ENCODE measurements at regions not wholly inside any gene's neighbourhood (a gene's known extent, or its start where the extent isn't known, plus 50 kb on each side); places are given as distances from the start of the nearest gene placed in this dataset.
"Not testable (repeated sequence)": the region's sequence is repeated elsewhere in the genome, so short reads cannot be mapped to it uniquely, and the experiment has no call there.

DNA sequence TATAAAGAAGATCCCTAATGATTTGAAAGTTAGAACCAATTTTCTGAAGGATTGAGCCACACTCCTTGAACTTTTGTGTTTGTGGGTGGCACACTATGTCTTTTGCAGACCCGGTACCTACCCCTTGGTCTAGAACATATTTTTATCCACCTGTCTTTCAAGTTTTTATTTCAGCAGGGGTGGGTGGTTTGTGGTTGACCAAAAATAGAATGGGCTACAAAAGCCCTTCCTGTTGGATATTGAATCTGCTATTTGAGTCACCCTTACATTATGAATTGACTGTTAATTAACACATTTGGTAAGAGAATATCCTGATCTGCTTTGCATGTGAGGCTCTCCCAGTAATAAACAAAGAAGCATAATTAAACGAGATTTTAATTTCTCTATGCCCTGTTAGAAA is 401.2 kb downstream of the POTEH start:
- DNase-seq: not testable (repeated sequence)

DNA sequence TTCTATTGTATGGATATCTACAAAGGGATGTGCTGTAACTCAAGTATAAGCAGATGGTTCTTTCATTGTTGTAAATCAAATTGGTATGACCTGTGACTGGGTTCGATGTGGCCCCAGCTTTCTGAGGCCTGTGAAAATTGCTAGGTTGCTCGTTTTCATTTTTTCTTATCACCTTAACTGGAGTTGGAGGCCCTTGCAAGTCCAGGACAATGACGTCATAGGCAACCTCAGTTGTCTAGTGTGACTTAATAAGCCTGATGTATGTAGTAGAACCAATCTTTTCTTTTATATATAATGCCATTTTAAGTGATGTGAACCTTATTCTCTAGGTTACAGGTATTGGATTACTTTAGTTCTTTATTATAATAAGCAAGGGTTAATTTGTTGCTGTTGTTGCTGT is 415.3 kb downstream of the POTEH start:
- DNase-seq: not testable (repeated sequence)

DNA sequence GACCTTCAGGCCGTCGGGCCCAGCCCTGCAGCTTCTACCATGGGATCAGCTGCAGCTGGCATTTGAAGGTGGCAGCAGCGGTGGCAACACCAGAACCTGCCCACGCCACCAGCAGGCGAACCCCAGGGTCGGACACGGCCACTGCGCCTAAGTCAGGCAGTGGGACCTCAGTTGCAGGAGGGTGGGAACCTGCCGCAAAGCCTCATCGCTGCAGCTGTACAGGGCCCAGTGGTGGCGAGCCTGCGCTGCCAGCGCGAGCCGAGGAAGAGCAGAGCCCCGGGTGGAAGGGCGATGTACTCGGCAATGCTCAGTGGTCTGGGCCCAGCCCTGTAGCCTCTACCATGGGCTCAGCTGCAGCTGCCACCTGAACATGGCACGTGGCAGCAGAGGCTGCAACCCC is 441.6 kb downstream of the POTEH start:
- DNase-seq: not testable (repeated sequence)

DNA sequence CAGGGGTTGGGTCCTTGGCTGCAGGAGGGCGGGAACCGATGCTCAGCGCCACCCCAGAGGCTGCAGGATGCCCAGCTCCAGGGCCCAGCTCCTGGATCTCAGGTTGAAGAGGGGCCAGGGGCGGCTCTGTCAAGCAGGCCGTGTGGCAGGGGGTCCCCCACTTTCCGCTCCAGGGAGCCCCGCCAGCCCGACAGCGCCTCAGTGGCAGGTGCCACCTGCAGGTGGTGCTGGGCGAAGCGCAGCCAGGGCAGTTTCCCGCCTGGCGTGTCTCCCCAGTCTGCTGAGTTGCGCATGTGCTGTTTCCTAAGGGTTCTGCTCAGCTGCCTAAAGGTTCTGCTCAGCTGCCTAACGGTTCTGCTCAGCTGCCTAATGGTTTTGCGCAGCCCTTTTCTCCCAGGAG is 442.1 kb downstream of the POTEH start:
- DNase-seq: no peak

DNA sequence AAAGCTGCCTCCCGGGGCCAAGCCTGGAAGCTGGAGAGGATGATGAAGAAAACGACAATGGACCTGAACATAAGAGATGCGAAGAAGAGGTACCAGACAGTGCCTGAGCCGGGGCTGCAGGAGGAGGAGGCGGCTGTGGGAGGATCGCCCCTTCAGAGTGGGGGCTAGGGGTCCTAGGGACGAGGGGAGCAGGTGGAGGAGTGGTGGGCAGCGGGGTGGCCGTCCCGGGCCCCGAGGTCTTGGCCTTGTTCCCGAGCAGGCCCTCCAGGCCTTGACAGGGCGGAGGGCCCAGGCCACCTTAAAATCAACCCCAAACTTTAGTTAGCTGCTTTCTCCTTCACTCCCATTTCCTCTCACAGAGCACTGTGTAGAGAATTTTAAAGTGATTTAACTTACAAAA is 442.8 kb downstream of the POTEH start:
- DNase-seq: not testable (repeated sequence)

DNA sequence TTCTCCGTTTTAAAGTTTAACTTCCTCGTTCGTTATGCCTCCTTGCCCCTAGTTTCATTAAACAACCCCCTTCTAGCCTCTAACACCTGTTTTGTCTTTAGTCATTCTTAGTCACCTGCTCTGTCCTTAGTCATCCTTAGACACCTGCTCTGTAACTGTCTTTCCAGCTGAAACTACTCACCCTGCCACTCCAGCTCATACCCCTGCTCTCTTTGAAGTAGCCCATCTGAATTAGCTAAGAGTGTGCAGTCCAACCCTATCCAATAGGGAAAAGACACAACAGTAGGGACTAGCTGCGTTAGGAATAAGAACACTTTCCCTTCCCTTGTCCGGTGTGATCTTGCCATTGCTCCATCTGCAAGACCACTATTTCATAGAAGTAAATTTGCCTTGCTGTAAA is 446.5 kb downstream of the CCT8L2 start:
- DNase-seq: not testable (repeated sequence)

DNA sequence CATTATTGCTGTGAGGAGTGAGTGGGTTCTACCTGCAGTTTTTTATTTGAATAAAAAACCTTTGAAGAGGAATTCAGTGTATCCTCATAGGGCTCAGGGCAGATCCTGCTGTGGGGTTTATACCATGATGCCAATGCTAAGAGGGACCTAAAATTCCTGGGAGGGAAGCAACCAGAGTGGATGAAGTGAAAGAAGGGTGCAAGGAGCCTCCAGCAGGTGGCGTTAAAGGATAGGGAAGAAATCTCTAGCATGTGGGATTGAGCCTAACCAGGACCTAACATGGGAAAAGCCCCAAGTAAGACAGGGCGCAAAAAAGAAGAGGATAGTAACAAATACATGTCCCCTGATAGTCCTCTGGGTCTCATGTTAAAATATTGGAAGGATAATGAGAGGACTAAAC is 445.7 kb downstream of the CCT8L2 start:
- peak; percentile 5 to 33 for DNase-seq

DNA sequence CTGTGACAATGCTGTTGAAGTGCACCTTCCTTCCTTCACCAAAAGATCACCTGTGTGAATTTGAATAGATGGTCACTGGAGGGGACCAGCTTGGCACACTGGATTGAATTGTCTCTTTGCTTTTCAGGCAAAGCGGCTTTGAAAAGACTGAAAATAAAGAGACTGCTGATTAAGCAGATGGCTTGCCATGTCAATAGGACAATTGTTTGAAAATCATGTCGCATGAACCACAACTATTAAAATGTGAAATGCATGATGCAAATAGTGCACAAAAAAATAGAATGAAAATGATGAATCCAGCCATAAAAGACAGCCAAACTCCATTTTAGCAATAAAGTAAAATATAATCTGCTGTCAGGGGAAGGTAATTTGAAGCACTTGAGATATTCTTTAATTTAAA is 415.3 kb downstream of the CCT8L2 start:
- not testable (repeated sequence) for DNase-seq

DNA sequence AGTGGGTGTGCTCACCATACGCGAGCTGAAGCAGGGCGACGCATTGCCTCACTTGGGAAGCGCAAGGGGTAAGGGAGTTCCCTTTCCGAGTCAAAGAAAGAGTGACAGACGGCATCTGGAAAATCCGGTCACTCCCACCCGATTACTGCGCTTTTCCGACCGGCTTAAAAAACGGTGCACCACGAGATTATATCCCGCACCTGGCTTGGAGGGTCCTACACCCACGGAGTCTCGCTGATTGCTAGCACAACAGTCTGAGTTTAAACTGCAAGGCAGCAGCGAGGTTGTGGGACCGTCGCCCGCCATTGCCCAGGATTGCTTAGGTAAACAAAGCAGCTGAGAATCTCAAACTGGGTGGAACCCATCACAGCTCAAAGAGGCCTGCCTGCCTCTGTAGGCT is 408.7 kb downstream of the CCT8L2 start:
- DNase-seq: not testable (repeated sequence)

All from Kasumi-1 (cell line).